HG03520 (cell line): ENCODE measurements at regions not wholly inside any gene's neighbourhood (a gene's known extent, or its start where the extent isn't known, plus 50 kb on each side); places are given as distances from the start of the nearest gene placed in this dataset.
"Not testable (repeated sequence)": the region's sequence is repeated elsewhere in the genome, so short reads cannot be mapped to it uniquely, and the experiment has no call there.

ENCODE experiments used
- ATAC-seq: cut with Tn5 transposase; IDR thresholded peaks from one replicate; pipeline ENCODE4 v1.9.1; 2021; ENCODE audit warnings: mild to moderate bottlenecking, moderate library complexity; ENCODE audit not compliant: unreplicated experiment

DNA sequence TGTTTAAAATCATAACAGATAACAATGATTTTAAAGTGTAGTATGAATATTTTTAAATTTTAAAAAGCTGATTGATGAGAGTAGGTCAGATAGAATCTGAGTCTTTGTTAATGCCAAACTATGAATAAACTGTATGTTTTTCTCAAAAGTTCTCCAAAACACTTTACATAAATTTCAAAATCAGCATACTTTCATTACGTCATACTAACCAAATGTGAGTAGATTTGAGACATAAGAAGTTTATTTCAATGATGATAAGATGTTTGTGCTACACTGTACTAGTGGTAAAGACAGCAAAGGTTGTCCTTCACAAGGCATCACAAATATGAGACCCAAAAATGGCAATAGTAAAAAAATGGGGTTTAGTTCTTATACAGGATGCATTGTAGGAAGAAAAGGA lies 1342.9 kb downstream of the SI start:
- no peak for ATAC-seq

- no peak for ATAC-seq
Measured at GRCh38 chr3:163730684-163731083, 1347.6 kb downstream of the SI start.

GRCh38 chr3:163726125-163726524 lies 1352.2 kb downstream of the SI start:
- no peak for ATAC-seq

GRCh38 chr3:163722405-163722804 lies 1355.9 kb downstream of the SI start:
- ATAC-seq = no peak

DNA sequence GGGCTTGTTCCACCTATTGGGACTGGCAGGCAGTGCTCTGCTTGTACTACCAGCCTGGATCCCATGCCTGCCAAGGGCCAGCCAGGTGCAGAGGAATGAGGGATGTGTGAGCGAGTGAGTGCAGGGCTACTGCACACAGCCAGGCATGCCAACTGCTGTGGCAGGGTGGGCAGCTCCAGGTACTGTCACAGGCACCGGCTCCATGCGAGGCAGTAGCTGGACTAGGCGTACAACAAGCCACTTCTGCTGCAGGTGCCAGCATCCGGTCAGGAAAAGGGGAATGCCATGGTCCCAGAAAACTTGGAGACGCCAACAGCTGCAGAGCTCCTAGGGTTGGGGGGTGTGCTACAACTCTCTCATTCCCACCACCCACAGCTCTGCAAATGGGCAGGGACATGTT lies 1356.7 kb downstream of the SI start:
- ATAC-seq = no peak

DNA sequence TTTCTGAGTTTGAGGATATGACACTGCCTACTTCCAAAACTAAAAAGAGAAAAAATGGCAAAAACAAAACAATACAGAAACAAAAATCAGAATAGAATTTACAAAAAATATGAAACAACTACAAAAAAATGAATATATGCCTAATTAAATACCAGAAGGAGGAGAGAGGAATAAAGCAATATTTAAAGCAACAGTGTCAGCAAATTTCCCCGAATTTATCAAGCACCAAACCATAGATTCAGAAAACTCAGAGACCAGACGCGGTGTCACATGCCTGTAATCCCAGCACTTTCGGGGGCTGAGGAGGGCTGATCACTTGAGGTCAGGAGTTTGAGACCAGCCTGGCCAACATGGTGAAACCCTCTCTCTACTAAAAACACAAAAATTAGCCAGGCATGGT lies 1360.9 kb downstream of the SI start:
- ATAC-seq = no peak

DNA sequence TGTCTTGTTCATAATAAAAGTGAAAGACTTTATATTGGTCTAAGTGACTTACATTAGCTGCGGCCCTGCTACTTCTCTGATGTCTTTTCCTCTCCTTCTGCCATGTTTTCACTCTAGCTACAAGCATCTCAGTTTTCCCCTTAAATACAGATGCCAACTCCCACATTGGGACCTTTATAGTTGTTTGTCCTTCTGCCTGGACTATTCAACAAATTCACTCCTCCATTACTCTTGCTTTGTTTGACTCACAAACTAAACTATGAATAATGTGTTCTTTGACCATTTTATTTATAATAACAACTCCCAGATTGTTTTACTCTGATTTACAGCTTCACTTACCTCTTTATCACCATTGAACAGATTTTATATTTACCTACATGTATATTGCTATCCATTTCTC lies 1369.9 kb downstream of the SI start:
- ATAC-seq = no peak

- ATAC-seq = no peak
Measured at GRCh38 chr3:163707659-163708058, 1370.6 kb downstream of the SI start.

DNA sequence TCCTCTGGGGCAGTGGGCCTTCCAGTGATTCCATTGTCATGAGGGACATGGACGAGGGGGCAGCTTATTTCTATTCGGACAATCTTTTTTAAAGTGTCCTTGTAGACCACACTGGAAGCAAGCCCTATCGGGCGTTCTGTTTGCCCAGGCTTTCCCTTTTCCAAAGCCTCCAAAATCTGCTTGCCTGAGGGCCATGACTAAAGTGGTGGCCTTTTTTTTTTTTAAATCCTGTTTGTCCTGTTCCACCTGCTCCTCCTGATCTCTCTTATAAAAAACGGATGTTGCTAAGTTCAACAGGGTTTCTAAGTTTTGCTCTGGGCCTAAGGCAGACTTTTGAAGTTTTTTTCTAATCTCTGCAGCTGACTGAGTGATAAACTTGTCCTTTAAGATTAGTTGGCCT lies 1380.1 kb downstream of the SI start:
- ATAC-seq = not testable (repeated sequence)

DNA sequence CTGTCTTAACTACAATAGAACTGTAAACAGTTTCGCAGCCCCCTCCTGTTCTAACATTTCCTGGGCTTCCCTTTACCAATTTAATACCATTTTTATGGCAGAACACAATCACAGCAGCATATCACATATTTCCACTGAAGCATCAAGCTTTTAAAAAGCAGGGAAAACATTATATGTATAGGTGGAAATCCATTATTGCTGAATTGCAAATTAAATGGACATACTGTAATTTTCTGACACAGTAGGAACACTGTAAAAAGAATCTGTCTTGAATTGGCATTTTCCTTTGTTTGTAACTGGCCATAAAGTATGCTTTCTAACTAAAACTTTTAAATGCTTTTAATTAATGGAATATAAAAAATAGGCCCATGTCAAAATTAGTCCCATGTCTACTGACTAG lies 1385.8 kb downstream of the SI start:
- no peak for ATAC-seq

- ATAC-seq = no peak
Measured at GRCh38 chr3:163684651-163685050, 1393.6 kb downstream of the SI start.

GRCh38 chr3:163672954-163673353 lies 1405.3 kb downstream of the SI start:
- ATAC-seq = no peak

GRCh38 chr3:163671201-163671600 lies 1407.1 kb downstream of the SI start:
- ATAC-seq = no peak

DNA sequence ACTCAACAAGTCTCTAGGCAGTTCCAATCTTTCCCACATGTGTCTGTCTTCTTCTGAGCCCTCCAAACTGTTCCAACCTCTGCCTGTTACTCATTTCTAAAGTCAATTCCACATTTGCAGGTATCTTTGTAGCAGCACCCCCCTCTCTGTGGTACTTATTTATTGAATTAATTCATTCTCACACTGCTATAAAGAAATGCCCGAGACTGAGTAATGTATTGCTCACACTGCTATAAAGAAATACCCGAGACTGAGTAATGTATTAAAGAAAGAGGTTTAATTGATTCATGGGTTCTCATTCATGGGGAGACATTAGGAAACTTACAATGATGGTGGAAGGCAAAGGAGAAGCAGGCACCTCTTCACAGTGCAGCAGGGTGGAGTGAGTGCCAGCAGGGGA lies 1413.8 kb downstream of the SI start:
- no peak for ATAC-seq

DNA sequence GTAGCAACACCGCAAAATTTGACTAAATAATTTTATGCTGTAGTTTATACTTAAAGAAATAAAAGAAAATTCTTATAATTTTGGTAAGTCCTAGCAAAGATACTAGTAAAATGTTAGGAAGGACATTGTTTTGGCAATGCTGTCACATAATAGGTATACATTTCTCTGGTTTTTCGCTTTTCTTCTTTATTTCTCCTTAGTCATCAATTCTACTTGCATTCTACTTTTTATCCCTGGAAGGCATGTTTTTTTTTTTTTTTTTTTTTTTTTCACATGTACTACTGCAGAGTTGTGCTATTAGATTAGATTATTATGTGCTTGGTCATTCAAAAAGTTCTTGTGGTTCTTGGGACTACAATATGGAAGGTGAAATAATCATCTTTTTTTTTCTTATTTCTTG lies 1421.2 kb downstream of the SI start:
- no peak for ATAC-seq

GRCh38 chr3:163655021-163655420 lies 1423.3 kb downstream of the SI start:
- no peak for ATAC-seq

GRCh38 chr3:163644172-163644571 lies 1434.1 kb downstream of the SI start:
- ATAC-seq = no peak

- no peak for ATAC-seq
Measured at GRCh38 chr3:163632722-163633121, 1445.6 kb downstream of the SI start.

GRCh38 chr3:163626753-163627152 lies 1451.5 kb downstream of the SI start:
- no peak for ATAC-seq

DNA sequence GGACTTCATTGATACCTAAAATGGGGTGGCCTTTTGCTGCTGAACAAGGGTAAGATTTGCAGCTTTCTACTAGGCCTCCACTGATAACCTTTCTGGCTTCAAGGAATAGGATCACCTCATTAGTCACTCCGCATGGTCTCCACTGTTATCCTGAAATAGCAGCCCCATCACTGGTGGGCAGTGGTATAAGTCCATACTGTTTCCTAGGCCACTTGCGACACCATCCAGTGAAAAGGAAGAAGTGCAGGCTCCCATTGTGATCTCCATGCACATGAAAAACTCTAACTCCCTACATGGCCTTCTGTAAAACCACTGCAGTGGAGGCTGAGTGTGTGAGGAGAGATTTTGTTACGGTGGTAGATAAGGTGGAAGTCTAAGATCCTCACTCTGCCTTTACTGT lies 1455.9 kb downstream of the SI start:
- ATAC-seq = no peak

- no peak for ATAC-seq
Measured at GRCh38 chr3:163614886-163615285, 1463.4 kb downstream of the SI start.

DNA sequence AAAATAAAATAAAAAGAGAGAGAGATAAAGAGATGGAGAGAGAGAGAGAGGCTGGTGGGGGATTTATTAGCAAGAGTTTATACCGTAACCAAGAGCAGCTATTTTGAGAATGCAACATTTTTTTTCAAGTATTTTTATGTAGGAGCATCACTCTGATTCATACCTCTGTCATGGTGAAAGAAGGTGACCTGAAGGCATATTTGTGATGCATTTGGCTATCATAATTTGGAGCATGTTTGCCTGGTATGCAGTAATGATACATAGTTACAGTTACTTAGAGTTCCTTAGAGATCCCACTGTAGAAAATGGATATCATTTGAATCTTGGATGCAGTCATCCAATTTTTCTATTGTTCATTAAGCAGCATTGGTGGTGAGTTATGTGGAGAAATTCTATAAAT lies 1472.4 kb downstream of the SI start:
- ATAC-seq = no peak

GRCh38 chr3:163601426-163601825 lies 1476.9 kb downstream of the SI start:
- no peak for ATAC-seq

DNA sequence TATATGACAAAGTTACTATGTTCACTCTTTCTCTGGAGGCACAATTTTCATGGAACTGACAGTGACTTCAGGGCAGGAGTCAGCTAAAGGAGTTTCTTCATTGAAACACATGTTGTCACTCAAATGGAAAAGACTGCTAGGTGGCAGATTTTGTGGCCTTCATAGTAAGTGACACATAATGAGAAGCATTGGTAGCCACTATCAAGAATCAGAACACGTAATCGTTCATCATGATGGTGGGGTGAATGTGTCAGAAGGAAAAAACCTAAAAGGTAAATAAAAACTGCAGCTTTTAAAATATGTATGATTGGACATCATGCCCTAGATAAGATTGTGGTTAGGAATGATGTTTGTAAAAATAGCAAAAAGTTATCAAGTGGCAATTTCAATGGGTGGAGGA lies 1491.0 kb downstream of the SI start:
- ATAC-seq = no peak
